Type B pancreatic cell (in vitro differentiated cells): ENCODE measurements at regions not wholly inside any gene's neighbourhood (a gene's known extent, or its start where the extent isn't known, plus 50 kb on each side); places are given as distances from the start of the nearest gene placed in this dataset.
A peak's percentile ranks its signal among the peaks of the same experiment; 100 is the strongest.

Experiments used
- DNase-seq: peaks from one replicate; pipeline ENCODE4 v3.0.0; 2021; ENCODE audit warnings: mixed read lengths; ENCODE audit not compliant: unreplicated experiment; ENCODE audit errors: extremely low spot score
- H3K27ac Mint-ChIP-seq: 2 replicates; pipeline ENCODE4 v1.8.0; 2021; ENCODE audit warnings: mild to moderate bottlenecking, mixed read lengths
- H3K27me3 Mint-ChIP-seq: 2 replicates; pipeline ENCODE4 v1.8.0; 2021; ENCODE audit warnings: mixed read lengths
- H3K36me3 Mint-ChIP-seq: 2 replicates; pipeline ENCODE4 v1.8.0; 2021; ENCODE audit warnings: mixed read lengths
- H3K4me1 Mint-ChIP-seq: one replicate; pipeline ENCODE4 v1.8.0; 2021; ENCODE audit warnings: mixed read lengths; ENCODE audit not compliant: unreplicated experiment
- H3K4me3 Mint-ChIP-seq: 2 replicates; pipeline ENCODE4 v1.8.0; 2021; ENCODE audit warnings: mild to moderate bottlenecking, mixed read lengths
- H3K9me3 Mint-ChIP-seq: 2 replicates; pipeline ENCODE4 v1.8.0; 2021; ENCODE audit warnings: mixed read lengths
- CTCF ChIP-seq: fragments of 200-600 bp; sonication (generic); conservative IDR thresholded peaks from 2 replicates; pipeline ENCODE4 v1.5.0; 2021; ENCODE audit warnings: antibody characterized with exemption, mild to moderate bottlenecking

- peaks cover 72% of the 10 kb centered on the region for H3K27me3 Mint-ChIP-seq
- no peaks in the 10 kb centered on the region for H3K36me3 Mint-ChIP-seq
These were observed 160.0 kb upstream of the SMIM23 start for GRCh38 chr5:171625646-171626045.

GRCh38 chr5:171627936-171628632 is 157.5 kb upstream of the SMIM23 start:
- no peak for DNase-seq
- H3K36me3 Mint-ChIP-seq: no peaks in the 10 kb centered on the region
- H3K4me3 Mint-ChIP-seq: no peak overlapping the region
- peak overlapping the region; percentile 42 for H3K27ac Mint-ChIP-seq
- no peaks in the 10 kb centered on the region for H3K9me3 Mint-ChIP-seq
- H3K27me3 Mint-ChIP-seq: peaks cover 71% of the 10 kb centered on the region
- TF ChIP-seq CTCF: no peak
- peaks cover 22% of the 10 kb centered on the region for H3K4me1 Mint-ChIP-seq

More at GRCh38 chr5:171625646-171626045, 160.0 kb upstream of the SMIM23 start:
- no peak for TF ChIP-seq CTCF
- no peak for DNase-seq
- Mint-ChIP-seq H3K27ac (no peak overlapping the region), H3K4me3 (no peak overlapping the region), H3K4me1 (peaks cover 26% of the 10 kb centered on the region), H3K9me3 (no peaks in the 10 kb centered on the region)

- Mint-ChIP-seq H3K9me3 (no peaks in the 10 kb centered on the region), H3K36me3 (no peaks in the 10 kb centered on the region)
These were observed 157.0 kb upstream of the SMIM23 start for GRCh38 chr5:171628633-171628974.

GRCh38 chr5:171629221-171629620 is 156.4 kb upstream of the SMIM23 start:
- no peak overlapping the region for H3K27ac Mint-ChIP-seq
- peaks cover 12% of the 10 kb centered on the region for H3K4me1 Mint-ChIP-seq
- peaks cover 61% of the 10 kb centered on the region for H3K27me3 Mint-ChIP-seq
- no peaks in the 10 kb centered on the region for H3K9me3 Mint-ChIP-seq
- no peak for TF ChIP-seq CTCF
- H3K4me3 Mint-ChIP-seq: no peak overlapping the region
- DNase-seq: no peak
- H3K36me3 Mint-ChIP-seq: no peaks in the 10 kb centered on the region

More at GRCh38 chr5:171628633-171628974, 157.0 kb upstream of the SMIM23 start:
- H3K27me3 Mint-ChIP-seq: peaks cover 65% of the 10 kb centered on the region
- peak overlapping the region; percentile 42 for H3K27ac Mint-ChIP-seq
- TF ChIP-seq CTCF: no peak
- H3K4me1 Mint-ChIP-seq: peaks cover 17% of the 10 kb centered on the region
- H3K4me3 Mint-ChIP-seq: no peak overlapping the region
- peak; percentile 18 for DNase-seq

GRCh38 chr5:171629628-171630349 is 155.8 kb upstream of the SMIM23 start:
- Mint-ChIP-seq H3K4me3 (peak overlapping the region; percentile 76), H3K4me1 (peaks cover 6% of the 10 kb centered on the region), H3K36me3 (no peaks in the 10 kb centered on the region), H3K27me3 (peaks cover 56% of the 10 kb centered on the region), H3K9me3 (no peaks in the 10 kb centered on the region), H3K27ac (no peak overlapping the region)
- peak; percentile 78 for DNase-seq
- TF ChIP-seq CTCF: peak; percentile 64
